ENCODE measurements at regions not wholly inside any gene's neighbourhood (a gene's known extent, or its start where the extent isn't known, plus 50 kb on each side); places are given as distances from the start of the nearest gene placed in this dataset.
"Not testable (repeated sequence)": the region's sequence is repeated elsewhere in the genome, so short reads cannot be mapped to it uniquely, and the experiment has no call there.

GRCh38 chr4:23956601-23957364, 66.9 kb upstream of the PPARGC1A start:
- no peak for DNase-seq (ENCODE audit: low spot score)

GRCh38 chr4:23952258-23952657, 62.4 kb upstream of the PPARGC1A start:
- DNase-seq (ENCODE audit: low spot score): no peak

GRCh38 chr4:23947826-23948225, 58.0 kb upstream of the PPARGC1A start:
- no peak for DNase-seq (ENCODE audit: low spot score)

- no peak for DNase-seq (ENCODE audit: low spot score)
These were observed 56.5 kb upstream of the PPARGC1A start for GRCh38 chr4:23946299-23946698.

GRCh38 chr4:23945451-23946017, 55.7 kb upstream of the PPARGC1A start:
- peak; percentile 4 for DNase-seq (ENCODE audit: low spot score)

- DNase-seq (ENCODE audit: low spot score): not testable (repeated sequence)
These were observed 54.7 kb upstream of the PPARGC1A start for GRCh38 chr4:23944556-23944955.

GRCh38 chr4:23943478-23943877, 53.6 kb upstream of the PPARGC1A start:
- DNase-seq (ENCODE audit: low spot score): no peak

- DNase-seq (ENCODE audit: low spot score): no peak
These were observed 52.6 kb upstream of the PPARGC1A start for GRCh38 chr4:23942471-23942870.

Measured in GM03348 (cell line).